K562 (cell line): ENCODE measurements at regions not wholly inside any gene's neighbourhood (a gene's known extent, or its start where the extent isn't known, plus 50 kb on each side); places are given as distances from the start of the nearest gene placed in this dataset.

Source experiments
- ATAC-seq: fragments of 200-7000 bp; cut with Tn5 transposase; 3 replicates; pipeline ENCODE4 v1.9.1; 2020; ENCODE audit warnings: moderate library complexity
- BruUV-seq: library from RNA; stranded (reverse); fragments of 400-500 nt; replicated peaks from 2 replicates; lab custom pipeline; 2021; lab: Mats Ljungman, UMichigan
- CTCF ChIA-PET: fragments of 300-600 bp; formaldehyde crosslinking; extraction: SDS; loops from one replicate; lab custom pipeline; 2021; ENCODE audit warnings: low intra/inter-chr PET ratio; lab: Yijun Ruan, JAX
- POLR2A ChIA-PET: fragments of 300-600, 350-650 bp; sonication (Branson Sonifier 250); formaldehyde crosslinking; extraction: SDS; loops from one replicate; lab custom pipeline; 2021; ENCODE audit warnings: antibody characterized with exemption, inconsistent platforms; lab: Yijun Ruan, JAX
- DNase-seq, 4 experiments: peaks; one replicate each; pipeline versions ENCODE4 v3.0.0 to v3.0.0-alpha.2; 2011 to 2018; ENCODE audit warnings: low spot score in 3 of 4, mixed read lengths in 3 of 4; ENCODE audit errors: extremely low read depth in 1 of 4
- FAIRE-seq: peaks from 2 replicates; lab custom pipeline; 2011; peaks lifted over from hg19 to GRCh38; lab: Jason Lieb, UNC
- H2AFZ ChIP-seq: 2 replicates; pipeline ENCODE4 v1.6.0; 2011; ENCODE audit warnings: low read depth, low read length, control low read depth, inconsistent platforms
- H3K27ac ChIP-seq: fragments of 200-600 bp; 3 replicates; pipeline ENCODE4 v1.8.0; 2011; ENCODE audit warnings: low read depth, mild to moderate bottlenecking, control low read depth, inconsistent platforms, low read length, moderate library complexity, mixed read lengths; ENCODE audit errors: extremely low read depth
- H3K27me3 ChIP-seq, 2 experiments: fragments of 300-600 bp in 1 of 2; 2 replicates in 1 of 2; 3 replicates in 1 of 2; pipeline versions ENCODE4 v1.6.0 to v1.8.0; 2011; ENCODE audit warnings: inconsistent platforms in 2 of 2, low read length in 2 of 2, mild to moderate bottlenecking in 1 of 2, mixed read lengths in 1 of 2, moderate library complexity in 1 of 2; ENCODE audit not compliant: control insufficient read depth in 2 of 2, insufficient read depth in 2 of 2
- H3K36me3 ChIP-seq: fragments of 300-600 bp; 3 replicates; pipeline ENCODE4 v1.8.0; 2011; ENCODE audit warnings: mild to moderate bottlenecking, low read length, inconsistent platforms; ENCODE audit not compliant: control insufficient read depth, insufficient read depth
- H3K4me1 ChIP-seq, 2 experiments: fragments of 200-600 bp in 1 of 2; replicated peaks in 1 of 2; 2 replicates in 1 of 2; 3 replicates in 1 of 2; pipeline versions ENCODE4 v1.5.1 to v1.8.0; 2011; ENCODE audit warnings: inconsistent platforms in 2 of 2, low read length in 2 of 2, mild to moderate bottlenecking in 1 of 2, mixed read lengths in 1 of 2, moderate library complexity in 1 of 2; ENCODE audit not compliant: control insufficient read depth in 2 of 2, insufficient read depth in 2 of 2
- H3K4me2 ChIP-seq: 2 replicates; pipeline ENCODE4 v1.6.1; 2011; ENCODE audit warnings: low read length, control low read depth, inconsistent platforms, mixed read lengths; ENCODE audit not compliant: insufficient read depth
- H3K4me3 ChIP-seq: fragments of 200-600 bp; sonication (generic), shearing (Covaris generic); 2 replicates; pipeline ENCODE4 v1.5.1; 2016; ENCODE audit warnings: control low read depth, inconsistent platforms
- H3K79me2 ChIP-seq: fragments of 200-600 bp; 3 replicates; pipeline ENCODE4 v1.8.0; 2011; ENCODE audit warnings: low read length, inconsistent platforms; ENCODE audit not compliant: control insufficient read depth, insufficient read depth
- H3K9ac ChIP-seq, 2 experiments: 2 replicates each; pipeline versions ENCODE4 v1.6.0 to v1.6.1; 2011; ENCODE audit warnings: low read depth in 2 of 2, low read length in 2 of 2, control low read depth in 1 of 2, inconsistent platforms in 1 of 2, mild to moderate bottlenecking in 1 of 2, mixed read lengths in 1 of 2; ENCODE audit not compliant: insufficient read depth in 1 of 2
- H3K9me1 ChIP-seq: one replicate; pipeline ENCODE4 v1.6.0; 2011; ENCODE audit warnings: inconsistent platforms, mild to moderate bottlenecking, low read length, moderate library complexity; ENCODE audit not compliant: control insufficient read depth, insufficient read depth
- H3K9me3 ChIP-seq: replicated peaks from 2 replicates; pipeline ENCODE4 v1.5.1; 2011; ENCODE audit warnings: low read depth, low read length, inconsistent platforms; ENCODE audit not compliant: control insufficient read depth, insufficient read depth
- H4K20me1 ChIP-seq: replicated peaks from 2 replicates; pipeline ENCODE4 v1.6.1; 2011; ENCODE audit warnings: low read length, inconsistent platforms, mixed read lengths; ENCODE audit not compliant: control insufficient read depth, insufficient read depth
- BRD9 ChIP-seq: fragments of 450-650 bp; IDR thresholded peaks from 2 replicates; pipeline ENCODE4 v1.6.1; 2018; ENCODE audit warnings: low read depth; ENCODE audit not compliant: partially characterized antibody
- BRF1 ChIP-seq: IDR thresholded peaks from 3 replicates; pipeline ENCODE4 v1.6.1; 2011; ENCODE audit warnings: borderline replicate concordance, mild to moderate bottlenecking; ENCODE audit not compliant: insufficient read length; ENCODE audit errors: extremely low read depth
- CXXC5 ChIP-seq: fragments of 250-450 bp; sonication (Bioruptor Pico); IDR thresholded peaks from 2 replicates; pipeline ENCODE4 v1.8.0; 2022; ENCODE audit warnings: inconsistent platforms, mild to moderate bottlenecking, moderate library complexity
- HDAC3 ChIP-seq: fragments of 450-650 bp; IDR thresholded peaks from 2 replicates; pipeline ENCODE4 v1.6.1; 2018; ENCODE audit warnings: borderline replicate concordance, mild to moderate bottlenecking, moderate library complexity; ENCODE audit not compliant: partially characterized antibody
- L3MBTL2 ChIP-seq: fragments of 450-650 bp; IDR thresholded peaks from 2 replicates; pipeline ENCODE4 v1.6.1; 2016; ENCODE audit warnings: mild to moderate bottlenecking, moderate library complexity
- MTA1 ChIP-seq: fragments of 450-650 bp; IDR thresholded peaks from 2 replicates; pipeline ENCODE4 v1.6.1; 2017; ENCODE audit warnings: borderline replicate concordance
- PHF21A ChIP-seq: fragments of 450-650 bp; IDR thresholded peaks from 2 replicates; pipeline ENCODE4 v1.6.1; 2017; ENCODE audit warnings: low read depth, borderline replicate concordance
- PTTG1 ChIP-seq: fragments of 450-650 bp; IDR thresholded peaks from 2 replicates; pipeline ENCODE4 v1.6.1; 2016; ENCODE audit warnings: low read depth, mild to moderate bottlenecking, missing genetic modification characterization, missing compliant biosample characterization
- SREBF2 ChIP-seq: sonication (generic); formaldehyde crosslinking; IDR thresholded peaks from 2 replicates; pipeline ENCODE4 v1.4.0; 2020; ENCODE audit warnings: mild to moderate bottlenecking, missing genetic modification reagents
- TAF9B ChIP-seq: fragments of 450-650 bp; IDR thresholded peaks from 2 replicates; pipeline ENCODE4 v1.6.1; 2018; ENCODE audit warnings: mild to moderate bottlenecking; ENCODE audit not compliant: partially characterized antibody
- ZNF140 ChIP-seq: fragments of 250-450 bp; sonication (Bioruptor Pico); IDR thresholded peaks from 2 replicates; pipeline ENCODE4 v1.8.0; 2021; ENCODE audit warnings: moderate library complexity, mild to moderate bottlenecking, inconsistent platforms
- ZNF785 ChIP-seq: fragments of 250-450 bp; sonication (Bioruptor Pico); IDR thresholded peaks from 2 replicates; pipeline ENCODE4 v1.4.0; 2020; ENCODE audit warnings: mild to moderate bottlenecking
- WGBS: fragments of 100-300 bp; shearing (Covaris generic); methylation state at CpG from one replicate; pipeline ENCODE4 v1.1.6; 2016; ENCODE audit warnings: low coverage, mixed read lengths; ENCODE audit not compliant: insufficient coverage; ENCODE audit errors: missing lambda C conversion rate; 5-methylcytosine and 5-hydroxymethylcytosine counted together
- in situ Hi-C: fragments of 300-500 bp; cut with MboI; formaldehyde crosslinking; loops from 4 replicates; pipeline ENCODE4 v1.15.0; 2018; ENCODE audit warnings: inconsistent platforms, mixed read lengths
- intact Hi-C: fragments of 100-400 bp; cut with micrococcal nuclease; formaldehyde crosslinking; loops from 2 replicates; pipeline ENCODE4 v1.14.2; 2022

DNA sequence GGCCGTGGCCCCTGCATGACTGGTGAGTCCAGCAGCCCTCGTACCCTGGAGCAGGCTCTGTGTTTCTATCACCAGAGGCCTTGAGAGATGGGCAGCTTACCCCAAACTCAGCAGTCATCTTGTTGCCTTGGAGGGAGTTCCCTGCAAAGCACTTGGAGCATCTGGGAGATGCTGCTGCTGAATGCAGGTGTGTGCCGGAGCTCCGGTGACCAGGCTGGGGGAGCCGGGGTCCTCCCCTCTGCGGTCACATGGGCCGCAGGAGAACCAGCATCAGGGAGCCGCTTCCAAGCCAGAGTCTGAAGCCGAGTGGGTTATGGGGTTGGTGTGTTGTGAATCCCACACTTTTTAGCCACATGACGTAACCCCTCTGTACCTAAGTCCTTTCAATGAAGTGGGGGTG is 82.8 kb downstream of the TEX29 start:
- ATAC-seq (no peak), FAIRE-seq (no peak), DNase-seq (no peak)
- no peak for TF ChIP-seq PHF21A
- TF ChIP-seq L3MBTL2, result no peak
- no peak for TF ChIP-seq ZNF785 (CRISPR knock-in tag)
- TF ChIP-seq BRD9, result no peak
- no peak for TF ChIP-seq ZNF140 (CRISPR knock-in tag)
- TF ChIP-seq TAF9B, result no peak
- no peak for TF ChIP-seq BRF1
- no peak for TF ChIP-seq MTA1
- TF ChIP-seq PTTG1 (tag), result no peak
- TF ChIP-seq CXXC5, result no peak
- TF ChIP-seq HDAC3, result no peak
- no peak for TF ChIP-seq SREBF2 (CRISPR knock-in tag)
- no peak overlapping the region for H3K27ac ChIP-seq
- H2AFZ ChIP-seq, result no peak overlapping the region
- H3K79me2 ChIP-seq, result no peaks in the 10 kb centered on the region
- peaks cover 0 to 62% of the 10 kb centered on the region in 2 experiments; a peak in 3 of 5 replicates for H3K27me3 ChIP-seq
- no peaks in the 10 kb centered on the region for H3K9me1 ChIP-seq
- no peaks in the 10 kb centered on the region for H3K36me3 ChIP-seq
- H3K4me3 ChIP-seq, result no peak overlapping the region
- whole genome bisulfite sequencing, result 7% methylated on average over 8 of the region's 10 CpGs
- H3K9me3 ChIP-seq, result no peaks in the 10 kb centered on the region
- no TSS peak for BruUV-seq
- no peaks in the 10 kb centered on the region; a peak in 2 of 5 replicates for H3K4me1 ChIP-seq
- in situ Hi-C loops, result no loop called here
- ChIA-PET CTCF (no interaction called here), POLR2A (no interaction called here)
- H3K4me2 ChIP-seq, result no peak overlapping the region
- H4K20me1 ChIP-seq, result no peaks in the 10 kb centered on the region
- no peak overlapping the region for H3K9ac ChIP-seq
- intact Hi-C loops, result no loop called here
